ENCODE measurements at regions not wholly inside any gene's neighbourhood (a gene's known extent, or its start where the extent isn't known, plus 50 kb on each side); places are given as distances from the start of the nearest gene placed in this dataset.
"Not testable (repeated sequence)": the region's sequence is repeated elsewhere in the genome, so short reads cannot be mapped to it uniquely, and the experiment has no call there.

DNA sequence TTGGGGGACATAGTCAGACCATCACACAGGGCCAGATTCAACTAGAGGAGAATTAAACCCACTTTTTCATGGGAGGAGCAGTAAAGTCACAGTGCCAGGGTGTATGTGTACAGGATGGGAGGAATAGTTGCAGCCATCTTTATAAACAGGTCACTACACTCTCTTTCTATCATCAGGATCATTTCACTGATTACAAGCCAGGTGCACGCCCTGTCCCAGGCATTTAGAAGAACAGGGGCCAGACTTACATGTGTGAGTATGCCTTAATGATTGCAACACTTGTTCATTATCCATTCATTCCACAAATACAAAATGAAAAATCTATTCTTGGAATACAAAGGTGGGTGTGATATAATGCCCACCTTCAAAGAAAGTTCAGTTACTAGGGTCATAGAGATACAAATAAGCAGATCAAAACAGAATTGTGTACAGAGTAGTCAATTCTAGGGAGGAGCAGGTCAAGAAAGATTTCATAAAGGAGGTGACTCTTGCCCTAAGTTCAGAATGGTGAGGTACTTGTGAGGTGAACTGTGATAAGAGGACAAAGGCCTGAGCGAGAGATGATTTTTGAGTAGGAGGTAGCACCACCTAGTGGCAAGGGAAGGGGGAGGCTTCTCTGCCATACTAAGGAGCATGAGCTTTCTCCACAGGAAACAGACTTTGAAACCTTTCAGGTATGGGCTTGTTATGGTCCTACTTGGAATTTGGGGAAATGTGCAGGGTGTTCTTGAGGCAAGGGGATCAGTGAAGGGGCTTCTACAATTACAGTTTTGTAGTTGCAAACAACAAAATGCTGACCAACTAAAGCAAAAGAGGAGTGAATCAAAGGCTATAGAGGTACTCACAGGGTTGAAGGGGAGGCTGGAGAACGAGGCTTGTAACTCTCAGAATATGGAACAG is 156.3 kb downstream of the SUCLG1 start:
- H3K79me2 ChIP-seq (ENCODE audit: control insufficient read depth, low read length), result no peaks in the 10 kb centered on the region
- no peak overlapping the region for H3K4me2 ChIP-seq (ENCODE audit: low read length)
- H3K9me2 ChIP-seq (replicated peaks; ENCODE audit: control insufficient read depth, low read length), result no peaks in the 10 kb centered on the region
- no peaks in the 10 kb centered on the region for H3K9me3 ChIP-seq (ENCODE audit: control insufficient read depth, insufficient read depth, low read length)
- H3K27me3 ChIP-seq (ENCODE audit: control insufficient read depth, low read length), result no peaks in the 10 kb centered on the region
- H3K4me3 ChIP-seq (ENCODE audit: low read length), result no peak overlapping the region
- no peaks in the 10 kb centered on the region for H3K4me1 ChIP-seq (ENCODE audit: control insufficient read depth, low read length)
- H3K36me3 ChIP-seq (ENCODE audit: control insufficient read depth, low read length), result no peaks in the 10 kb centered on the region
- no peaks in the 10 kb centered on the region for H3F3A ChIP-seq (ENCODE audit: control insufficient read depth, insufficient read depth)
- H3K27ac ChIP-seq (ENCODE audit: low read depth, low read length), result no peak overlapping the region
- no peaks in the 10 kb centered on the region for H4K20me1 ChIP-seq (ENCODE audit: control insufficient read depth, insufficient read depth, low read depth, low read length)
- TF ChIP-seq, protein P1, sequence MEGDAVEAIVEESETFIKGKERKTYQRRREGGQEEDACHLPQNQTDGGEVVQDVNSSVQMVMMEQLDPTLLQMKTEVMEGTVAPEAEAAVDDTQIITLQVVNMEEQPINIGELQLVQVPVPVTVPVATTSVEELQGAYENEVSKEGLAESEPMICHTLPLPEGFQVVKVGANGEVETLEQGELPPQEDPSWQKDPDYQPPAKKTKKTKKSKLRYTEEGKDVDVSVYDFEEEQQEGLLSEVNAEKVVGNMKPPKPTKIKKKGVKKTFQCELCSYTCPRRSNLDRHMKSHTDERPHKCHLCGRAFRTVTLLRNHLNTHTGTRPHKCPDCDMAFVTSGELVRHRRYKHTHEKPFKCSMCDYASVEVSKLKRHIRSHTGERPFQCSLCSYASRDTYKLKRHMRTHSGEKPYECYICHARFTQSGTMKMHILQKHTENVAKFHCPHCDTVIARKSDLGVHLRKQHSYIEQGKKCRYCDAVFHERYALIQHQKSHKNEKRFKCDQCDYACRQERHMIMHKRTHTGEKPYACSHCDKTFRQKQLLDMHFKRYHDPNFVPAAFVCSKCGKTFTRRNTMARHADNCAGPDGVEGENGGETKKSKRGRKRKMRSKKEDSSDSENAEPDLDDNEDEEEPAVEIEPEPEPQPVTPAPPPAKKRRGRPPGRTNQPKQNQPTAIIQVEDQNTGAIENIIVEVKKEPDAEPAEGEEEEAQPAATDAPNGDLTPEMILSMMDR (IDR thresholded peaks at IDR 0.05; ENCODE audit: low read depth, low read length, poor library complexity, severe bottlenecking), result peak; percentile 89
- TF ChIP-seq EZH2phosphoT487 (IDR thresholded peaks at IDR 0.05; ENCODE audit: borderline replicate concordance, low read length), result no peak

DNA sequence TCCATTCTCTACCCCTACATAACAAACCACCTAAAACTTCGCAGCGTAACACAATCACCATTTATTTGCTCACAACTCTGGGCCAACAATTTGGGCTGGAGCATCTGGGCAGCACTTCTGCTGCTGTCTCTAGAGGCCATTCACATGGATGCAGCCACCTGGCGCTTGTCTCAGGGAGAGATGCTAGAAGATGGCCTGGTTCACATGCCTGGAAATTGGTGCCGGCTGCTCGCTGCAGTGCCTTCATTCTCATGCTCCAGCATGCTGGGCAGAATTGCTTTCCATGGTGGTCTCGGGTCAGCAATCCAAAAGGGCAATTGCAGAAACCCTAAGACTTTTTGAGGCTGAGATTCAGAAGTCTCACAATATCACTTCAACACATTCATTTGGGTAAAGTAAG is 157.4 kb downstream of the SUCLG1 start:
- H3K4me3 ChIP-seq (ENCODE audit: low read length), result no peak overlapping the region
- no peaks in the 10 kb centered on the region for H3F3A ChIP-seq (ENCODE audit: control insufficient read depth, insufficient read depth)
- no peaks in the 10 kb centered on the region for H3K9me3 ChIP-seq (ENCODE audit: control insufficient read depth, insufficient read depth, low read length)
- H4K20me1 ChIP-seq (ENCODE audit: control insufficient read depth, insufficient read depth, low read depth, low read length), result no peaks in the 10 kb centered on the region
- TF ChIP-seq, protein P1 (IDR thresholded peaks at IDR 0.05; ENCODE audit: low read depth, low read length, poor library complexity, severe bottlenecking), result no peak
- no peak for TF ChIP-seq EZH2phosphoT487 (IDR thresholded peaks at IDR 0.05; ENCODE audit: borderline replicate concordance, low read length)
- no peaks in the 10 kb centered on the region for H3K36me3 ChIP-seq (ENCODE audit: control insufficient read depth, low read length)
- no peaks in the 10 kb centered on the region for H3K9me2 ChIP-seq (replicated peaks; ENCODE audit: control insufficient read depth, low read length)
- no peaks in the 10 kb centered on the region for H3K79me2 ChIP-seq (ENCODE audit: control insufficient read depth, low read length)
- no peaks in the 10 kb centered on the region for H3K27me3 ChIP-seq (ENCODE audit: control insufficient read depth, low read length)
- no peaks in the 10 kb centered on the region for H3K4me1 ChIP-seq (ENCODE audit: control insufficient read depth, low read length)
- H3K4me2 ChIP-seq (ENCODE audit: low read length), result no peak overlapping the region
- H3K27ac ChIP-seq (ENCODE audit: low read depth, low read length), result no peak overlapping the region

DNA sequence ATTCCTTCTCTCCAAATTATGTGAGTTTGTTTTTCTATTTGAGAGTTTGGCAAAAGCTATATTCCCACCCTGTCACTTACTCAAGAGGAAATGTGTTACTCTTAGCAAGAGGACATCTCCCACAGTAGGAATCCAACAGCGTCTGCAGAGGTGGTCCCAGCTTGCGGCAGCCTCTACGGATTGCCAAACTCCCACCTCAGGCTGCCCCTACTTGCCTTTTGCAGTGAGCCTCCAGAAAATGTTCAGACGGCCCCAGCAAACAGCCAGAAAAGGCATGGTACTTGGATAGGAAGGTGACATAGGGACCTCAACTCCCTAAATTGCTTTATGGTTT is 158.4 kb downstream of the SUCLG1 start:
- Histone ChIP-seq H3K27me3 (ENCODE audit: control insufficient read depth, low read length) (no peaks in the 10 kb centered on the region), H3K4me1 (ENCODE audit: control insufficient read depth, low read length) (no peaks in the 10 kb centered on the region), H4K20me1 (ENCODE audit: control insufficient read depth, insufficient read depth, low read depth, low read length) (no peaks in the 10 kb centered on the region), H3F3A (ENCODE audit: control insufficient read depth, insufficient read depth) (no peaks in the 10 kb centered on the region), H3K9me2 (replicated peaks; ENCODE audit: control insufficient read depth, low read length) (no peaks in the 10 kb centered on the region), H3K27ac (ENCODE audit: low read depth, low read length) (no peak overlapping the region), H3K79me2 (ENCODE audit: control insufficient read depth, low read length) (no peaks in the 10 kb centered on the region), H3K4me2 (ENCODE audit: low read length) (no peak overlapping the region), H3K36me3 (ENCODE audit: control insufficient read depth, low read length) (no peaks in the 10 kb centered on the region), H3K4me3 (ENCODE audit: low read length) (no peak overlapping the region), H3K9me3 (ENCODE audit: control insufficient read depth, insufficient read depth, low read length) (no peaks in the 10 kb centered on the region)
- no peak for TF ChIP-seq EZH2phosphoT487 (IDR thresholded peaks at IDR 0.05; ENCODE audit: borderline replicate concordance, low read length)
- TF ChIP-seq, protein P1 (IDR thresholded peaks at IDR 0.05; ENCODE audit: low read depth, low read length, poor library complexity, severe bottlenecking), result no peak

DNA sequence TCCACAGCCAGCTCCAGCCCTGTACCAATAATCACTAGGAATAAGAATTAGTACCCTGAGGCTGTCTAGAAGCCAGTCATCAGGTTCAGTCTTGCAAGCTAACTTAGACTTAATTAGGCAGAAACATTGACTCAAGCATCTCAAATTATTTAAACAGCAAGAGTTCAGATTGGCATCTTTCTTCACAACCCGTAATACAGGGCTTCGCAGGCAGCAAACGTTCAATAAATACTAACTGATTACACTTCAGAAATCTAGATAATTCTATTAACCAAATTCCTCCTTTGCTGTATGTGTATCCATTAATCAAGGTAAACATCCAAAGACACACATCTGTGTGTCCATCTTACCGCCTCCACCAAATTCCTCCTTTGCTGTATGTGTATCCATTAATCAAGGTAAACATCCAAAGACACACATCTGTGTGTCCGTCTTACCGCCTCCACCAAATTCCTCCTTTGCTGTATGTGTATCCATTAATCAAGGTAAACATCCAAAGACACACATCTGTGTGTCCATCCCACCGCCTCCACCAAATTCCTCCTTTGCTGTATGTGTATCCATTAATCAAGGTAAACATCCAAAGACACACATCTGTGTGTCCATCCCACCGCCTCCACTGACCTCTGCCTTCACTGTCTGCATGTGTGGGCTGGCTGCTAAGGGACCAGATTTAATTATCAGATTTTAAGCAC is 158.9 kb downstream of the SUCLG1 start:
- H4K20me1 ChIP-seq (ENCODE audit: control insufficient read depth, insufficient read depth, low read depth, low read length); H3K27me3 ChIP-seq (ENCODE audit: control insufficient read depth, low read length); H3K9me2 ChIP-seq (replicated peaks; ENCODE audit: control insufficient read depth, low read length); H3K27ac ChIP-seq (ENCODE audit: low read depth, low read length); H3K4me1 ChIP-seq (ENCODE audit: control insufficient read depth, low read length); H3K9me3 ChIP-seq (ENCODE audit: control insufficient read depth, insufficient read depth, low read length); H3K36me3 ChIP-seq (ENCODE audit: control insufficient read depth, low read length); H3K4me2 ChIP-seq (ENCODE audit: low read length); H3F3A ChIP-seq (ENCODE audit: control insufficient read depth, insufficient read depth); H3K4me3 ChIP-seq (ENCODE audit: low read length); H3K79me2 ChIP-seq (ENCODE audit: control insufficient read depth, low read length): not testable (repeated sequence)

All from DOHH2 (cell line).